LNCAP (cell line): ENCODE measurements at regions not wholly inside any gene's neighbourhood (a gene's known extent, or its start where the extent isn't known, plus 50 kb on each side); places are given as distances from the start of the nearest gene placed in this dataset.

Experiments
- CTCF ChIP-seq: fragments of 450-650 bp; IDR thresholded peaks from 2 replicates; pipeline ENCODE4 v1.5.1; 2017; ENCODE audit warnings: mild to moderate bottlenecking

GRCh38 chr4:167702391-167702790 lies 389.9 kb upstream of the ANXA10 start:
- no peak for TF ChIP-seq CTCF

GRCh38 chr4:167711517-167711916 lies 380.8 kb upstream of the ANXA10 start:
- TF ChIP-seq CTCF = no peak

DNA sequence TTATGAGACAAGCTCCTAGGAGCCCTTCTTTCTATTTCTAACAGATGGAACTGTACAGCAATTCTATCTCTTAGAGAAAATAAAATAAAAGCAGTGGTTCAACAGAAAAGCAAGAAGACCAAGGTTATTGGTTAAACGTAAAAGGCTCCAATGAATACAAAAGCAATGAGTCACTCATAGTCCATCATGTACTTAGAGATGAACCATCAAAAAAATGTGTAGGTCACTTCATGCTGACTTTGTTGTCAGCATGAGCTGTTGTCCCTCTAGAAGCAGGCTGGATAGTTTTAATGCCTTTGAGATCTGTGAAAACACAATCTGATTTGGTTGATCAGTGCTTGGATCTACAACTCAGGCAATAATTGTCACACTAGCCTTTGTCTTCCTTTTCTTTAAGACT lies 378.6 kb upstream of the ANXA10 start:
- TF ChIP-seq CTCF = no peak

GRCh38 chr4:167715176-167715575 lies 377.2 kb upstream of the ANXA10 start:
- TF ChIP-seq CTCF = no peak

DNA sequence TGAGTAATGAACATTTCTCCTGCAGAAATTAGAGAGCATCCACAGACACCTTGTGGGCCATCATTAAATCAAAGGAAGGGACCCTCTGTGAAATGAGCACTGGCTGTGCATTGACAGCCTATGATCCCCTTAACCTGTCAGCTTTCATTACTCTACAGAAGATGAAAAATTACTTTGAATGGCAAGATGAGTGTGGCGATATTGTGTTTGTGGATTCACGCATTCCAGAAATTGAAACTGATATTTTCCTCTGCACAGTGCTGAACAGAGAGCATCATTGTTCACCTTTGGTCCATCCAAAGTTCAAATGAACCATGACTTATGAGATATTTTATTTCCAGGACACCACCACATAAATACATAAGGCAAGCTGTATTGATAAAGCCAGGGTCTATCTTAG lies 374.8 kb upstream of the ANXA10 start:
- TF ChIP-seq CTCF = no peak

GRCh38 chr4:167721617-167722486 lies 370.5 kb upstream of the ANXA10 start:
- no peak for TF ChIP-seq CTCF

DNA sequence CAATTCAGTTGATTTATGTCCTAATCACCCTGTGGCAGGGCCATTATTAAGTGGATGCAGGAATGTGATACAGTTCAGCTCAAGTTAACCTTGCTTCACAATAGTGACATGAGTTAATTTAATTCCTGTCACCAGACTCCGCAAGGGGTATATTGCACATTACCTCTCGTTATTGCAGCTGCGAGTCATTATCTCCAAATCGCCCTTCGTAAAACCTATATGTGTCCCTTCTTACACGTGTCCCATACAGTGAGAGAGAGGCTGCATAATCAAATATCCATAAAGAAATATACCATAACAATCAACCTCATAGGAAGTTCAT lies 369.9 kb upstream of the ANXA10 start:
- no peak for TF ChIP-seq CTCF

- TF ChIP-seq CTCF = no peak
Observed at GRCh38 chr4:167724941-167725340, 367.4 kb upstream of the ANXA10 start.
